ENCODE measurements at regions not wholly inside any gene's neighbourhood (a gene's known extent, or its start where the extent isn't known, plus 50 kb on each side); places are given as distances from the start of the nearest gene placed in this dataset.
"Not testable (repeated sequence)": the region's sequence is repeated elsewhere in the genome, so short reads cannot be mapped to it uniquely, and the experiment has no call there.

DNA sequence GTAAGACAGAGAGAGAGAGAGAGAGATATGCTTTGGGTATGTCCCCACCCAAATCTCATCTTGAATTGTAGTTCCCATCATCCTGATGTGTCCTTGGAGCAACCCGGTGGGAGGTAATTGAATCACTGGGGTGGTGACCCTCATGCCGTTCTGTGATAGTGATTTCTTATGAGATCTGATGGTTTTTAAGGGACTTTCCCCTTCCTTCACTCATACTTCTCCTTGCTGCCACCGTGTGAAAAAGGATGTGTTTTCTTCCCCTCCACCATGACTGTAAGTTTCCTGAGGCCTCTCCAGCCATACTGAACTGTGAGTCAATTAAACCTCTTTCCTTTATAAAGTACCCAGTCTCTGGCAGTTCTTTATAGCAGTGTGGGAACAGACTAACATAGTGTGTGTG, 60.3 kb downstream of the EOMES start:
- peak; percentile 67 for DNase-seq

- DNase-seq, result peak; percentile 58
Observed at GRCh38 chr3:27659279-27660021, 62.7 kb downstream of the EOMES start.

- no peak for DNase-seq
Observed at GRCh38 chr3:27658741-27659140, 63.4 kb downstream of the EOMES start.

GRCh38 chr3:27657871-27658270, 64.3 kb downstream of the EOMES start:
- DNase-seq, result no peak

GRCh38 chr3:27657404-27657803, 64.7 kb downstream of the EOMES start:
- DNase-seq, result no peak

- DNase-seq, result no peak
Observed at GRCh38 chr3:27656790-27657189, 65.3 kb downstream of the EOMES start.

GRCh38 chr3:27655547-27655946, 66.6 kb downstream of the EOMES start:
- DNase-seq, result no peak

DNA sequence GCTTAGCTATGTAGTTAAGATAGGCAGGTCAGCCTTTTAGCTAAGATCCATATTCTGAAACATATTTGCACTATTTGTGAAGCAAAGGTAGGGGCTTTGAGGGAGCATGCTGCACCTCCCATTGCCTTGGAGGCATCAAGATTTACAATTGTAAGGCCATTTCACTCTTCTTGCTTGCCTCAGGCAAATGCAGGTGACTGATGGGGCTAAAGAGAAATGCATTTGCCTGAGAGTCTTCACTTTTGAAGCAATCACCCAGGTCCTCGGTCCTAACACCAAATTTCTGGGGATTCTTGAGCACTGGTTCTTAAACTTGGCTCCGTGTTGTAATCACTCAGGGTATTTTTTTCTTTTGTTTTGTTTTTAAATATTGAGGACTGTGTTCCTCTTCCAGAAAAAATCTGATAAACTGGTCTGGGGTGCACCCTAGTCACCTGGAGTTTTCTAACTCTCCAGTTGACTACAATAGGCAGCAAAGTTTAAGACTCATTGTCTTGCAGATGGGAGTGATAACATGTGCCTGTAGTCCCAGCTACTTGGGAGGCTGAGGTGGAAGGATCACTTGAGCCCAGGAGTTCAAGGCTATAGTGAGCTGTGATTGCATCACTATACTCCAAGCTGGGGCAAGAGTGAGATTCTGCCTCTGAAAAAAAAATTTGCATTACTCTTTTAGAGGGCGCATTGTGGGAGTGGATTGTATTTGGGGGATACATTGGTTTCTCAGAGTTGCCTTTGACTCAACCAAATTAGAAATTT, 68.1 kb downstream of the EOMES start:
- DNase-seq, result no peak

- no peak for DNase-seq
Observed at GRCh38 chr3:27649277-27649676, 72.8 kb downstream of the EOMES start.

DNA sequence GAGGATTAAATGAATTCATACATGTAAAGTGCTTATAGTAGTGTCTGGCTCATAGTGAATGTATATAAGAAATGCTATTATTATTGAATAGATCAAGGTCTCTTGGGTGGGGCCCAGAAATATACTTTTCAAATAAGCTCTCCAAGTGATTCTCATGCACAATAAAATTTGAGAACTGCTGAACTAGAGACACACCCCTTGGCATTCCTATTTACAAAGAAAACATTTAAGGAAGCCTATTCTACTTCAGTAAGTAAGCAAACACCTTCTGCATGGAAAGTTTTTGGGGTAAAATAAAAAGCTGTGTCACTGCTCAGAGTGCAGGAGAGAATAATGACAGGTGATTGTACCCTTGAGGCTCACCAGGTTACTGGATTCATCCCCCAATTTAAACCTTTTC, 75.2 kb downstream of the EOMES start:
- no peak for DNase-seq

GRCh38 chr3:27644941-27645340, 77.2 kb downstream of the EOMES start:
- DNase-seq, result no peak

DNA sequence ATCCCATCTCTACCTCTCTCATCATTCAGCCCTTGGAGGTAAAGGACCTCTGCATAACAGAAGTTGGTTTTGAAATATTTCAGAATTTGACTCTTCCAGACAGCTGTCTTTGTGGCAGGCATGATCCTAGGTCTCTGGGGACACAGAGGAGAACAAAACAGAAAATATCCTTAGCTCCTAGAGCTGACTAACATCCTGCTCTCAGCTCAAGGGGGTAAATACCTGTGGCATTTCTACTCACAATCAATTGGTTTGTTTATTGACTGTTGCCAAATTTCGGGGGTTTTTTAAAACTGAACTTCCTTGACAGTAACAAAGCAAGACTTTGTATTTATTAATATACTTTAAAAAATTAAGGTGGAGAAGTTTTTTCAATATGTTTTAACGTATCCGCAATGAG, 78.8 kb downstream of the EOMES start:
- no peak for DNase-seq

DNA sequence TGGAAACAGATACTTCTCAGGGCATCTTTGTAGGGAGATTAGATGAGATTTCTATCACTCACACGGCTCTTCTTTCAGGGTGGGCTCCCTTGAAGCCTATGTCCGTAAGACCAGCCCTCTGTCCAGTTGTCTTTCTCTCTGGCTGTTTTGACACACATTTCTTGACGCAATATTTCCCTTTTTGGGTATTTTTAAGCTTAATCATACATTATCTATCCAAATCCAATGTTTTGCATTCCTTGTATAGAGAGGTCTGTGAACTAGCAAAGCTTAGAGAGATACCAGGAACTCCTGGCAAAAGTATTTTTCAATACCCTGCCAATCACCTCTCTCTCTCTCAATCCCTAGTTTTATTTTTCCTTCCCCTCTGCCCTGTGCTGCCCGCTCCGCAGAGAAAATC, 79.3 kb downstream of the EOMES start:
- DNase-seq, result no peak

DNA sequence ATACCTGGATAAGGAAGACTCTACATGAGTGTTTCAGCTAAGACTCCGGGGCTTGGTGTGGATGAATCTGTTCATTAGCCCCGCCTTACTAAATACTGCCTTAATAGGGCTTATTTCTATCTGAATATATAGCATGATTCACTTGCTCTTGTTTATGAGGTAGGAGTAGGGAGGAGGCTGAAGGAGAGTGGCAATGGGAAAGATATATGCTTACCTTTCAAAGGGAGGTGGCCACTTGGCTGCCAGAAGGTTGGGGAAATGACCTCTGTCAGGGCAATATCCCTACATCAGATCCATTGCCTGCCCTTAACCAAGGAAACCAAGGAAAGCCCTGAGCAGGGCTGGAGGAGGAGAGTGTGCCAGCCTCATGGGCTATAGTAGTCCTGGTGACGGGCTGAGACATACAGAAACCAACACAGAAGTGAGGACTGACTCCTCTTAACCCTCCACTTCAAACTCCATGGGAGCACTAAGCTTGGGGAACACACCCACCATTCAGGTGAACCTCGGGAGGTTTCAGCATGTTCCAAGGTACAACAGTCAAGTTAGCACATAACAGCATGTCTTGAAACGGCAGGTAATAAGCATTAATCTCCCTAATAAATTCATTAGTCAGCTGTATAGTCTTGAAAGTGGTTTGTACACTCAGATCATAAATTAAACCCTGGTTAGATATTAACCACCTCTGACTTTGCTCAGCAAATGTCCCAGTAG, 80.1 kb downstream of the EOMES start:
- DNase-seq, result no peak

GRCh38 chr3:27641271-27641800, 80.8 kb downstream of the EOMES start:
- DNase-seq, result no peak

GRCh38 chr3:27639271-27639670, 82.9 kb downstream of the EOMES start:
- no peak for DNase-seq

- no peak for DNase-seq
Observed at GRCh38 chr3:27638594-27638993, 83.5 kb downstream of the EOMES start.

- peak; percentile 11 for DNase-seq
Observed at GRCh38 chr3:27637346-27637995, 84.7 kb downstream of the EOMES start.

DNA sequence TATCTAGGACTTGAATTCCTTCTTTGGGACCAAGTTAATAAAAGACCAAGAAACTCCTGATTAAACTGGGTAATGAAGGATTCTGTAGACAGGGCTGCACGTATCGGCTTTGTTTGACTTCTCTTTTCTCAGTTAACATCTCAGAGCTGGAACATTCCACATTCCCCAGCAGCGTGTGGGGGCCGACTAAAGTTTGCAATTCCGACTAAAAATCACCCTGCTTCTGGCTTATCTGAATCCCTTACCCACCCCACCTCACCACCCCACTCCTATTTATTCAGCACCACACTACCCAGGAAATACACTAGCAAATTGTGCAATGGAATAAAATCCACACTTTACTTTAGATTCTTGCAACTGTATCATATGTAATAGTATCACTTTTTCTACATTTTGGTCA, 87.1 kb downstream of the EOMES start:
- DNase-seq, result not testable (repeated sequence)

- DNase-seq, result peak; percentile 21
Observed at GRCh38 chr3:27633224-27633545, 88.9 kb downstream of the EOMES start.

- peak; percentile 13 for DNase-seq
Observed at GRCh38 chr3:27632431-27633223, 89.5 kb downstream of the EOMES start.

GRCh38 chr3:27630885-27631284, 91.2 kb downstream of the EOMES start:
- peak; percentile 22 for DNase-seq

All from inflammatory macrophage treated with lipopolysaccharide for 4 hours (primary cell).